ENCODE measurements at regions not wholly inside any gene's neighbourhood (a gene's known extent, or its start where the extent isn't known, plus 50 kb on each side); places are given as distances from the start of the nearest gene placed in this dataset.

DNA sequence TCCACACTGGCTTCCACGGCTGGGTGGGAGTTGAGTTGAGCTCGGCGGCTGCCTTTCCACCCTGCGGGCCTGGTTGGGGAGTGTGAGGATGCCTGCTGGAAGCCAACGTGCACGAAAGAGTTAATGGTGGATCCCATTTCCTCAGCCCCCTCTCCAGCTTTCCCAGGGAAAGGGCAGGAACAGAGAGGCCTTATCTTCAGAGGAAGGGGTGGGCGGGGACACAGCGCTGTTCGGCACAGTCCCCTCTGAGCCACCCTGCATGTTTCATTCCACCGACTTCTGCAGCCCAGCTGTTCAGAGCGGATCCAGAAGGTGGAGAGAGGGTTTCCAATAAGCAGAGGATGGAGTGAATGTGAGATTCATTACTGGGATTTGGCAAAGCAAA, 295.3 kb downstream of the SEC14L1 start:
- TF ChIP-seq EZH2phosphoT487 (IDR thresholded peaks at IDR 0.05; ENCODE audit: borderline replicate concordance, low read length), result no peak
- TF ChIP-seq, protein P1, sequence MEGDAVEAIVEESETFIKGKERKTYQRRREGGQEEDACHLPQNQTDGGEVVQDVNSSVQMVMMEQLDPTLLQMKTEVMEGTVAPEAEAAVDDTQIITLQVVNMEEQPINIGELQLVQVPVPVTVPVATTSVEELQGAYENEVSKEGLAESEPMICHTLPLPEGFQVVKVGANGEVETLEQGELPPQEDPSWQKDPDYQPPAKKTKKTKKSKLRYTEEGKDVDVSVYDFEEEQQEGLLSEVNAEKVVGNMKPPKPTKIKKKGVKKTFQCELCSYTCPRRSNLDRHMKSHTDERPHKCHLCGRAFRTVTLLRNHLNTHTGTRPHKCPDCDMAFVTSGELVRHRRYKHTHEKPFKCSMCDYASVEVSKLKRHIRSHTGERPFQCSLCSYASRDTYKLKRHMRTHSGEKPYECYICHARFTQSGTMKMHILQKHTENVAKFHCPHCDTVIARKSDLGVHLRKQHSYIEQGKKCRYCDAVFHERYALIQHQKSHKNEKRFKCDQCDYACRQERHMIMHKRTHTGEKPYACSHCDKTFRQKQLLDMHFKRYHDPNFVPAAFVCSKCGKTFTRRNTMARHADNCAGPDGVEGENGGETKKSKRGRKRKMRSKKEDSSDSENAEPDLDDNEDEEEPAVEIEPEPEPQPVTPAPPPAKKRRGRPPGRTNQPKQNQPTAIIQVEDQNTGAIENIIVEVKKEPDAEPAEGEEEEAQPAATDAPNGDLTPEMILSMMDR (IDR thresholded peaks at IDR 0.05; ENCODE audit: low read depth, low read length, poor library complexity, severe bottlenecking), result no peak
